Upper lobe of left lung (tissue), 4 donors: ENCODE measurements at regions not wholly inside any gene's neighbourhood (a gene's known extent, or its start where the extent isn't known, plus 50 kb on each side); places are given as distances from the start of the nearest gene placed in this dataset.

Source experiments
- CTCF ChIP-seq, 6 experiments: fragments of 450-650 bp in 4 of 6; fragments of 200-600 bp in 2 of 6; sonication (generic) in 2 of 6; IDR thresholded peaks; one replicate each; pipeline ENCODE4 v1.5.1; 2016 to 2019; ENCODE audit warnings: antibody characterized with exemption in 6 of 6
- EP300 ChIP-seq, 4 donors: sonication (generic); formaldehyde crosslinking; IDR thresholded peaks; one replicate each; pipeline ENCODE4 v1.5.1; 2017; ENCODE audit warnings: antibody characterized with exemption in 4 of 4, control low read depth in 2 of 4
- POLR2A ChIP-seq, 4 donors: fragments of 450-650 bp; IDR thresholded peaks; one replicate each; pipeline ENCODE4 v1.5.1; 2016 to 2017; ENCODE audit warnings: antibody characterized with exemption in 4 of 4, mild to moderate bottlenecking in 2 of 4
- POLR2AphosphoS5 ChIP-seq, 2 donors: sonication (generic); formaldehyde crosslinking; IDR thresholded peaks; one replicate each; pipeline ENCODE4 v1.5.1; 2017; ENCODE audit warnings: antibody characterized with exemption in 2 of 2

GRCh38 chr11:39385911-39386310, 2073.5 kb downstream of the LRRC4C start:
- no peak for TF ChIP-seq CTCF (IDR thresholded peaks at IDR 0.05)
- no peak for TF ChIP-seq EP300 (IDR thresholded peaks at IDR 0.05)
- no peak for TF ChIP-seq POLR2A (IDR thresholded peaks at IDR 0.05)
- no peak for TF ChIP-seq POLR2AphosphoS5 (IDR thresholded peaks at IDR 0.05)
